ENCODE measurements at regions not wholly inside any gene's neighbourhood (a gene's known extent, or its start where the extent isn't known, plus 50 kb on each side); places are given as distances from the start of the nearest gene placed in this dataset.

- Histone ChIP-seq H3K27ac (ENCODE audit: low read depth, low read length) (no peak overlapping the region), H3K27me3 (ENCODE audit: control insufficient read depth in 1 of 2, insufficient read depth in 2 of 2, low read length in 2 of 2) (peaks cover 0 to 2% of the 10 kb centered on the region in 2 donors), H3K9ac (ENCODE audit: low read depth in 1 of 2, low read length in 2 of 2) (no peak overlapping the region), H3K9me3 (ENCODE audit: control insufficient read depth in 1 of 2, low read length in 2 of 2) (no peaks in the 10 kb centered on the region), H3K4me1 (ENCODE audit: control insufficient read depth in 1 of 2, insufficient read depth in 2 of 2, low read length in 2 of 2) (no peaks in the 10 kb centered on the region), H3K4me3 (ENCODE audit: low read depth in 1 of 2, low read length in 2 of 2) (no peak overlapping the region), H3K36me3 (ENCODE audit: control insufficient read depth in 1 of 2, insufficient read depth in 2 of 2, low read length in 2 of 2) (no peaks in the 10 kb centered on the region)
Measured at GRCh38 chr10:117601716-117602115, 59.2 kb downstream of the EMX2 start.

GRCh38 chr10:117603081-117603480, 60.5 kb downstream of the EMX2 start:
- Histone ChIP-seq H3K4me1 (ENCODE audit: control insufficient read depth in 1 of 2, insufficient read depth in 2 of 2, low read length in 2 of 2) (no peaks in the 10 kb centered on the region), H3K27me3 (ENCODE audit: control insufficient read depth in 1 of 2, insufficient read depth in 2 of 2, low read length in 2 of 2) (no peaks in the 10 kb centered on the region), H3K4me3 (ENCODE audit: low read depth in 1 of 2, low read length in 2 of 2) (no peak overlapping the region), H3K27ac (ENCODE audit: low read depth, low read length) (no peak overlapping the region), H3K9ac (ENCODE audit: low read depth in 1 of 2, low read length in 2 of 2) (no peak overlapping the region), H3K36me3 (ENCODE audit: control insufficient read depth in 1 of 2, insufficient read depth in 2 of 2, low read length in 2 of 2) (no peaks in the 10 kb centered on the region), H3K9me3 (ENCODE audit: control insufficient read depth in 1 of 2, low read length in 2 of 2) (no peaks in the 10 kb centered on the region)

GRCh38 chr10:117603726-117604125, 61.2 kb downstream of the EMX2 start:
- H3K9me3 ChIP-seq (ENCODE audit: control insufficient read depth in 1 of 2, low read length in 2 of 2): no peaks in the 10 kb centered on the region
- H3K4me1 ChIP-seq (ENCODE audit: control insufficient read depth in 1 of 2, insufficient read depth in 2 of 2, low read length in 2 of 2): no peaks in the 10 kb centered on the region
- H3K4me3 ChIP-seq (ENCODE audit: low read depth in 1 of 2, low read length in 2 of 2): no peak overlapping the region
- H3K27ac ChIP-seq (ENCODE audit: low read depth, low read length): no peak overlapping the region
- H3K36me3 ChIP-seq (ENCODE audit: control insufficient read depth in 1 of 2, insufficient read depth in 2 of 2, low read length in 2 of 2): no peaks in the 10 kb centered on the region
- no peaks in the 10 kb centered on the region for H3K27me3 ChIP-seq (ENCODE audit: control insufficient read depth in 1 of 2, insufficient read depth in 2 of 2, low read length in 2 of 2)
- H3K9ac ChIP-seq (ENCODE audit: low read depth in 1 of 2, low read length in 2 of 2): no peak overlapping the region

GRCh38 chr10:117609095-117609795, 66.7 kb downstream of the EMX2 start:
- Histone ChIP-seq H3K4me3 (ENCODE audit: low read depth in 1 of 2, low read length in 2 of 2) (no peak overlapping the region), H3K27ac (ENCODE audit: low read depth, low read length) (no peak overlapping the region), H3K36me3 (ENCODE audit: control insufficient read depth in 1 of 2, insufficient read depth in 2 of 2, low read length in 2 of 2) (no peaks in the 10 kb centered on the region), H3K9me3 (ENCODE audit: control insufficient read depth in 1 of 2, low read length in 2 of 2) (no peaks in the 10 kb centered on the region), H3K9ac (ENCODE audit: low read depth in 1 of 2, low read length in 2 of 2) (no peak overlapping the region), H3K4me1 (ENCODE audit: control insufficient read depth in 1 of 2, insufficient read depth in 2 of 2, low read length in 2 of 2) (no peaks in the 10 kb centered on the region), H3K27me3 (ENCODE audit: control insufficient read depth in 1 of 2, insufficient read depth in 2 of 2, low read length in 2 of 2) (peaks cover 0 to 4% of the 10 kb centered on the region in 2 donors)

- no peak overlapping the region for H3K4me3 ChIP-seq (ENCODE audit: low read depth in 1 of 2, low read length in 2 of 2)
- H3K4me1 ChIP-seq (ENCODE audit: control insufficient read depth in 1 of 2, insufficient read depth in 2 of 2, low read length in 2 of 2): no peaks in the 10 kb centered on the region
- H3K9me3 ChIP-seq (ENCODE audit: control insufficient read depth in 1 of 2, low read length in 2 of 2): no peaks in the 10 kb centered on the region
- H3K27me3 ChIP-seq (ENCODE audit: control insufficient read depth in 1 of 2, insufficient read depth in 2 of 2, low read length in 2 of 2): peaks cover 0 to 4% of the 10 kb centered on the region in 2 donors
- H3K36me3 ChIP-seq (ENCODE audit: control insufficient read depth in 1 of 2, insufficient read depth in 2 of 2, low read length in 2 of 2): no peaks in the 10 kb centered on the region
- no peak overlapping the region for H3K27ac ChIP-seq (ENCODE audit: low read depth, low read length)
- H3K9ac ChIP-seq (ENCODE audit: low read depth in 1 of 2, low read length in 2 of 2): no peak overlapping the region
Measured at GRCh38 chr10:117609796-117610170, 67.2 kb downstream of the EMX2 start.

- no peak overlapping the region for H3K4me3 ChIP-seq (ENCODE audit: low read depth in 1 of 2, low read length in 2 of 2)
- H3K9ac ChIP-seq (ENCODE audit: low read depth in 1 of 2, low read length in 2 of 2): no peak overlapping the region
- H3K4me1 ChIP-seq (ENCODE audit: control insufficient read depth in 1 of 2, insufficient read depth in 2 of 2, low read length in 2 of 2): no peaks in the 10 kb centered on the region
- no peaks in the 10 kb centered on the region for H3K9me3 ChIP-seq (ENCODE audit: control insufficient read depth in 1 of 2, low read length in 2 of 2)
- peaks cover 0 to 4% of the 10 kb centered on the region in 2 donors for H3K27me3 ChIP-seq (ENCODE audit: control insufficient read depth in 1 of 2, insufficient read depth in 2 of 2, low read length in 2 of 2)
- no peaks in the 10 kb centered on the region for H3K36me3 ChIP-seq (ENCODE audit: control insufficient read depth in 1 of 2, insufficient read depth in 2 of 2, low read length in 2 of 2)
- no peak overlapping the region for H3K27ac ChIP-seq (ENCODE audit: low read depth, low read length)
Measured at GRCh38 chr10:117610321-117610720, 67.8 kb downstream of the EMX2 start.

- H3K9me3 ChIP-seq (ENCODE audit: control insufficient read depth in 1 of 2, low read length in 2 of 2): no peaks in the 10 kb centered on the region
- no peaks in the 10 kb centered on the region for H3K4me1 ChIP-seq (ENCODE audit: control insufficient read depth in 1 of 2, insufficient read depth in 2 of 2, low read length in 2 of 2)
- no peak overlapping the region for H3K9ac ChIP-seq (ENCODE audit: low read depth in 1 of 2, low read length in 2 of 2)
- no peak overlapping the region for H3K27ac ChIP-seq (ENCODE audit: low read depth, low read length)
- no peaks in the 10 kb centered on the region for H3K36me3 ChIP-seq (ENCODE audit: control insufficient read depth in 1 of 2, insufficient read depth in 2 of 2, low read length in 2 of 2)
- H3K27me3 ChIP-seq (ENCODE audit: control insufficient read depth in 1 of 2, insufficient read depth in 2 of 2, low read length in 2 of 2): peaks cover 0 to 4% of the 10 kb centered on the region in 2 donors
- H3K4me3 ChIP-seq (ENCODE audit: low read depth in 1 of 2, low read length in 2 of 2): no peak overlapping the region
Measured at GRCh38 chr10:117612113-117612512, 69.6 kb downstream of the EMX2 start.

- no peak overlapping the region for H3K9ac ChIP-seq (ENCODE audit: low read depth in 1 of 2, low read length in 2 of 2)
- H3K27me3 ChIP-seq (ENCODE audit: control insufficient read depth in 1 of 2, insufficient read depth in 2 of 2, low read length in 2 of 2): no peaks in the 10 kb centered on the region
- H3K4me3 ChIP-seq (ENCODE audit: low read depth in 1 of 2, low read length in 2 of 2): no peak overlapping the region
- no peaks in the 10 kb centered on the region for H3K36me3 ChIP-seq (ENCODE audit: control insufficient read depth in 1 of 2, insufficient read depth in 2 of 2, low read length in 2 of 2)
- no peaks in the 10 kb centered on the region for H3K4me1 ChIP-seq (ENCODE audit: control insufficient read depth in 1 of 2, insufficient read depth in 2 of 2, low read length in 2 of 2)
- no peaks in the 10 kb centered on the region for H3K9me3 ChIP-seq (ENCODE audit: control insufficient read depth in 1 of 2, low read length in 2 of 2)
- H3K27ac ChIP-seq (ENCODE audit: low read depth, low read length): no peak overlapping the region
Measured at GRCh38 chr10:117615649-117616048, 73.1 kb downstream of the EMX2 start.

GRCh38 chr10:117616179-117616578, 73.6 kb downstream of the EMX2 start:
- no peaks in the 10 kb centered on the region for H3K9me3 ChIP-seq (ENCODE audit: control insufficient read depth in 1 of 2, low read length in 2 of 2)
- H3K4me3 ChIP-seq (ENCODE audit: low read depth in 1 of 2, low read length in 2 of 2): no peak overlapping the region
- H3K4me1 ChIP-seq (ENCODE audit: control insufficient read depth in 1 of 2, insufficient read depth in 2 of 2, low read length in 2 of 2): no peaks in the 10 kb centered on the region
- no peak overlapping the region for H3K27ac ChIP-seq (ENCODE audit: low read depth, low read length)
- no peak overlapping the region for H3K9ac ChIP-seq (ENCODE audit: low read depth in 1 of 2, low read length in 2 of 2)
- H3K36me3 ChIP-seq (ENCODE audit: control insufficient read depth in 1 of 2, insufficient read depth in 2 of 2, low read length in 2 of 2): no peaks in the 10 kb centered on the region
- H3K27me3 ChIP-seq (ENCODE audit: control insufficient read depth in 1 of 2, insufficient read depth in 2 of 2, low read length in 2 of 2): no peaks in the 10 kb centered on the region

GRCh38 chr10:117617086-117617485, 74.5 kb downstream of the EMX2 start:
- Histone ChIP-seq H3K4me1 (ENCODE audit: control insufficient read depth in 1 of 2, insufficient read depth in 2 of 2, low read length in 2 of 2) (no peaks in the 10 kb centered on the region), H3K9ac (ENCODE audit: low read depth in 1 of 2, low read length in 2 of 2) (no peak overlapping the region), H3K27me3 (ENCODE audit: control insufficient read depth in 1 of 2, insufficient read depth in 2 of 2, low read length in 2 of 2) (no peaks in the 10 kb centered on the region), H3K9me3 (ENCODE audit: control insufficient read depth in 1 of 2, low read length in 2 of 2) (no peaks in the 10 kb centered on the region), H3K36me3 (ENCODE audit: control insufficient read depth in 1 of 2, insufficient read depth in 2 of 2, low read length in 2 of 2) (no peaks in the 10 kb centered on the region), H3K4me3 (ENCODE audit: low read depth in 1 of 2, low read length in 2 of 2) (no peak overlapping the region), H3K27ac (ENCODE audit: low read depth, low read length) (no peak overlapping the region)

- H3K27me3 ChIP-seq (ENCODE audit: control insufficient read depth in 1 of 2, insufficient read depth in 2 of 2, low read length in 2 of 2): no peaks in the 10 kb centered on the region
- no peaks in the 10 kb centered on the region for H3K4me1 ChIP-seq (ENCODE audit: control insufficient read depth in 1 of 2, insufficient read depth in 2 of 2, low read length in 2 of 2)
- no peak overlapping the region for H3K9ac ChIP-seq (ENCODE audit: low read depth in 1 of 2, low read length in 2 of 2)
- no peak overlapping the region for H3K4me3 ChIP-seq (ENCODE audit: low read depth in 1 of 2, low read length in 2 of 2)
- no peaks in the 10 kb centered on the region for H3K9me3 ChIP-seq (ENCODE audit: control insufficient read depth in 1 of 2, low read length in 2 of 2)
- no peaks in the 10 kb centered on the region for H3K36me3 ChIP-seq (ENCODE audit: control insufficient read depth in 1 of 2, insufficient read depth in 2 of 2, low read length in 2 of 2)
- no peak overlapping the region for H3K27ac ChIP-seq (ENCODE audit: low read depth, low read length)
Measured at GRCh38 chr10:117617659-117618058, 75.1 kb downstream of the EMX2 start.

Data from duodenal mucosa (tissue), 2 donors.